Parathyroid adenoma (tissue), 2 donors: ENCODE measurements at regions not wholly inside any gene's neighbourhood (a gene's known extent, or its start where the extent isn't known, plus 50 kb on each side); places are given as distances from the start of the nearest gene placed in this dataset.

Experiments
- H2AFZ ChIP-seq: fragments of 300-600 bp; sonication (generic); one replicate; pipeline ENCODE4 v1.7.0; 2017; ENCODE audit warnings: antibody characterized with exemption, mild to moderate bottlenecking
- H3K27ac ChIP-seq: fragments of 300-600 bp; sonication (generic); one replicate; pipeline ENCODE4 v1.7.0; 2017
- H3K27me3 ChIP-seq: fragments of 300-600 bp; sonication (generic); one replicate; pipeline ENCODE4 v1.7.0; 2017; ENCODE audit warnings: low read length; ENCODE audit not compliant: control insufficient read depth, insufficient read depth
- H3K36me3 ChIP-seq: fragments of 300-600 bp; sonication (generic); one replicate; pipeline ENCODE4 v1.7.0; 2017; ENCODE audit warnings: low read length; ENCODE audit not compliant: control insufficient read depth, insufficient read depth
- H3K4me1 ChIP-seq: fragments of 300-600 bp; sonication (generic); one replicate; pipeline ENCODE4 v1.7.0; 2017; ENCODE audit warnings: control low read depth
- H3K4me2 ChIP-seq: fragments of 300-600 bp; sonication (generic); one replicate; pipeline ENCODE4 v1.7.0; 2017; ENCODE audit warnings: low read length
- H3K4me3 ChIP-seq: fragments of 300-600 bp; sonication (generic); one replicate; pipeline ENCODE4 v1.7.0; 2017; ENCODE audit warnings: low read depth, low read length
- H3K79me2 ChIP-seq: fragments of 300-600 bp; sonication (generic); one replicate; pipeline ENCODE4 v1.7.0; 2017; ENCODE audit warnings: control low read depth
- H3K9ac ChIP-seq: fragments of 300-600 bp; sonication (generic); one replicate; pipeline ENCODE4 v1.7.0; 2017; ENCODE audit warnings: mild to moderate bottlenecking
- H3K9me3 ChIP-seq: fragments of 300-600 bp; sonication (generic); one replicate; pipeline ENCODE4 v1.7.0; 2017; ENCODE audit warnings: low read length; ENCODE audit not compliant: control insufficient read depth
- TF ChIP-seq, protein P1 (sequence below): fragments of 300-600 bp; sonication (generic); IDR thresholded peaks from one replicate; pipeline ENCODE4 v1.7.0; 2017; ENCODE audit warnings: antibody characterized with exemption, mild to moderate bottlenecking
- donor health status: primary hyperparathyroidism.

DNA sequence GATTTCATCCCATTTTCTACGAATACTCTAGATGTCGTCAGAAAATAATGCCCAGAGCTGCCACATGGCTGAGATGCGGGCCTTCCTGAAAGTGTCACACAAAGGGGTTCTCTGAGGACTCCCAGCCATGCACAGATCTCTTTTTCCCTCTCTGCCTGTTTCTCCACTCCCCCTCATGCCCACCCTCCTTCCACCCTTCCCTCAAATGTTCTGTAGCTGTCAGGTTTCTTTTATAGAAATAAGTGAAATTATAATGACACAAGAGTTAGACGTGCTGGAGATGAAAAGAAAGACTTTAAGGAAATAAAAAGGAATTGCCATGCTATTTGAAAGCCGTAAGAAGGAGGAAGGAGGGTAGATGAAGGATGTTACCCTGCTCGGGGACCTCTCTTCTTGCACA lies 819.3 kb upstream of the CELF2 start:
- Histone ChIP-seq H3K27ac (no peak overlapping the region), H3K79me2 (no peaks in the 10 kb centered on the region)

DNA sequence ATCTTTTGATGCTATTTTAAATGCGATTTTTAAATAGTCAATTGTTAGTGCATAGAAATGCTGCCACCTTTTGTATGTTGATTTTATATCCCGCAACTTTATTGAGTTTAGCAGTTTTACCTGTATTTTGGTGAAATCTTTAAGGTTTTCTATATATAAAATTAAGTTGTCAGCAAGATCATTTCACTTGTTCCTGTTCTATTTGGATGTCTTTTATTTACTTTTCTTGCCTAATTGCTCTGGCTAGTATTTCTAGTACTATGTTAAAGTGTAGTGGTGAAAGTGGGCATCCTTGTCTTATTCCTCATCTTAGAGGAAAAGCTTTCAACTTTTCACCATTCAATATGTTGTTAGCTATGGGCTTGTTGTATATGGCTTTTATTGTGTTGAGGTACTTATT lies 813.3 kb upstream of the CELF2 start:
- Histone ChIP-seq H3K27ac (no peak overlapping the region), H2AFZ (no peak overlapping the region), H3K4me1 (no peaks in the 10 kb centered on the region), H3K9me3 (no peaks in the 10 kb centered on the region), H3K36me3 (no peaks in the 10 kb centered on the region), H3K79me2 (no peaks in the 10 kb centered on the region), H3K27me3 (no peaks in the 10 kb centered on the region), H3K4me2 (no peak overlapping the region), H3K4me3 (no peak overlapping the region), H3K9ac (no peak overlapping the region)
- TF ChIP-seq, protein P1, sequence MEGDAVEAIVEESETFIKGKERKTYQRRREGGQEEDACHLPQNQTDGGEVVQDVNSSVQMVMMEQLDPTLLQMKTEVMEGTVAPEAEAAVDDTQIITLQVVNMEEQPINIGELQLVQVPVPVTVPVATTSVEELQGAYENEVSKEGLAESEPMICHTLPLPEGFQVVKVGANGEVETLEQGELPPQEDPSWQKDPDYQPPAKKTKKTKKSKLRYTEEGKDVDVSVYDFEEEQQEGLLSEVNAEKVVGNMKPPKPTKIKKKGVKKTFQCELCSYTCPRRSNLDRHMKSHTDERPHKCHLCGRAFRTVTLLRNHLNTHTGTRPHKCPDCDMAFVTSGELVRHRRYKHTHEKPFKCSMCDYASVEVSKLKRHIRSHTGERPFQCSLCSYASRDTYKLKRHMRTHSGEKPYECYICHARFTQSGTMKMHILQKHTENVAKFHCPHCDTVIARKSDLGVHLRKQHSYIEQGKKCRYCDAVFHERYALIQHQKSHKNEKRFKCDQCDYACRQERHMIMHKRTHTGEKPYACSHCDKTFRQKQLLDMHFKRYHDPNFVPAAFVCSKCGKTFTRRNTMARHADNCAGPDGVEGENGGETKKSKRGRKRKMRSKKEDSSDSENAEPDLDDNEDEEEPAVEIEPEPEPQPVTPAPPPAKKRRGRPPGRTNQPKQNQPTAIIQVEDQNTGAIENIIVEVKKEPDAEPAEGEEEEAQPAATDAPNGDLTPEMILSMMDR = no peak

More for the DNA sequence above, 819.3 kb upstream of the CELF2 start:
- Histone ChIP-seq H3K9me3 (no peaks in the 10 kb centered on the region), H3K36me3 (no peaks in the 10 kb centered on the region), H3K4me2 (no peak overlapping the region), H3K9ac (no peak overlapping the region), H3K4me3 (no peak overlapping the region), H2AFZ (no peak overlapping the region), H3K27me3 (no peaks in the 10 kb centered on the region), H3K4me1 (no peaks in the 10 kb centered on the region)
- TF ChIP-seq, protein P1 = no peak

DNA sequence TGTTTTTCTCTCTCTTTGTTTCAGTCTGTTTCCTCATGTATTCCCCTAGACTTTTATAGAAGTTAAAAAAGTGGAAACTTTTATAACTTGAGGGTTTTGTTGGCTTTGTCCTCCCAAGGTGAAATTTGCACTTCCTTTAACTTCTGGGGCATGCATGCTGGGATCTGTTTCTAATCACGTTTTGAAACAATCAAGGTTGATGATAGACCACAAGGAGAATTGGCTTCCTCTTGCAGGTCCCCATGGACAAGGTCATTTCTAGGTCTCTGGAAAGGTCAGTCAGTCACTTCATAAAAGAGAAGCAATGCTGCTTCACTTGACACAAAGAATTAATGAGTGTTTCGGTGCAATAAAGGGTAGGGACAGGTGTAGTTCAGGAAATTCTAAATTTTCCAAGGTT lies 811.8 kb upstream of the CELF2 start:
- TF ChIP-seq, protein P1 = no peak
- H2AFZ ChIP-seq = no peak overlapping the region
- no peaks in the 10 kb centered on the region for H3K36me3 ChIP-seq
- H3K4me1 ChIP-seq = no peaks in the 10 kb centered on the region
- no peaks in the 10 kb centered on the region for H3K27me3 ChIP-seq
- H3K4me3 ChIP-seq = no peak overlapping the region
- H3K79me2 ChIP-seq = no peaks in the 10 kb centered on the region
- no peak overlapping the region for H3K4me2 ChIP-seq
- H3K27ac ChIP-seq = no peak overlapping the region
- no peak overlapping the region for H3K9ac ChIP-seq
- H3K9me3 ChIP-seq = no peaks in the 10 kb centered on the region

DNA sequence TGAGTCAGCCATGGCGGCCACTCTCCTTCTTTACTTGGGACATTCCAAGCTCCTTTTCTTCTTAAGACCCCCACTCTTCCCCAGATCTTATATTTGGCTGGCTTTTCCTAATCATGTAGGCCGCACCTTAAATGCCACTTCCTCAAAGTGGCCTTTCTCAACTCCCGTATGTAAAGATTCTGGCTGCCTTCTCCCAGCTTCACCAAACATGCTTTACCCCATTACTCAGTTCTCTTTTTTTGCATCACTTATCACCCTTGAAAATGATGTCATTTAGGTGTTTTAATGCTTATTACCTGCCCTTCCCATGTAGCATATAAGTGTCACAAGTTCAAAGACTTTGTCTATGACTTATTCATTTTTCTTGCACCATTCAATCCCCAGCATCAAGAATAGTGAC lies 810.1 kb upstream of the CELF2 start:
- Histone ChIP-seq H3K9me3 (no peaks in the 10 kb centered on the region), H3K27me3 (no peaks in the 10 kb centered on the region), H3K27ac (no peak overlapping the region), H3K4me3 (no peak overlapping the region), H2AFZ (no peak overlapping the region), H3K79me2 (no peaks in the 10 kb centered on the region), H3K36me3 (no peaks in the 10 kb centered on the region), H3K9ac (no peak overlapping the region), H3K4me1 (no peaks in the 10 kb centered on the region), H3K4me2 (no peak overlapping the region)
- TF ChIP-seq, protein P1 = no peak

DNA sequence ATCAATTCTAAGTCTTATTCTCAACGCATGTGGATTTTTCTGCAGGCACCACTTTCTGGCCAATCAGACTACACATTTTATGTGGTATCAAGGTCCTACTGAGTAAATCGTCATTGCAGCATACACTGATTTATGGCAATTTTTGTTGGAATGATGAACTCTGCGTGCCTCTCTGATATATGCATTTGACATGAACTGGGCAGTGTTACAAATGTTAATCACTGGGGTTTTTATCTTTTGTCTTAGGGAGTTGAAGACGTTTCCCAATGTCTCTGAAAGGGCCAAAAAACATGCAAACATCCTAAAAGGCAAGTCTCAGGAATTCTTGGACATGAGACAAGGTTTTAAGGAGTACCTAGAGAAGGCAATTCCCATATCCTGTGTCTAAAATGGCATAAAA lies 809.5 kb upstream of the CELF2 start:
- Histone ChIP-seq H3K9ac (no peak overlapping the region), H3K4me1 (no peaks in the 10 kb centered on the region), H3K9me3 (no peaks in the 10 kb centered on the region), H3K4me2 (no peak overlapping the region), H3K27ac (no peak overlapping the region), H3K36me3 (no peaks in the 10 kb centered on the region), H3K4me3 (no peak overlapping the region), H3K27me3 (no peaks in the 10 kb centered on the region), H3K79me2 (no peaks in the 10 kb centered on the region), H2AFZ (no peak overlapping the region)
- TF ChIP-seq, protein P1 = no peak
